Stomach (tissue), 8 donors: ENCODE measurements at regions not wholly inside any gene's neighbourhood (a gene's known extent, or its start where the extent isn't known, plus 50 kb on each side); places are given as distances from the start of the nearest gene placed in this dataset.

ENCODE experiments used
- DNase-seq, 2 donors: peaks; one replicate each; pipeline versions ENCODE4 v3.0.0 to v3.0.0-alpha.2; 2013 to 2019
- H3K27ac ChIP-seq, 5 donors: fragments of 200-600 bp in 4 of 5; sonication (generic) in 4 of 5; one replicate each; pipeline ENCODE4 v1.5.1; 2013 to 2019; ENCODE audit warnings: mild to moderate bottlenecking in 1 of 5, moderate library complexity in 1 of 5
- H3K27me3 ChIP-seq, 3 donors: fragments of 200-600 bp; sonication (generic); one replicate each; pipeline ENCODE4 v1.5.1; 2017 to 2019; ENCODE audit warnings: mixed run types in 1 of 3
- H3K36me3 ChIP-seq, 4 donors: fragments of 200-600 bp; sonication (generic); 1 replicate in 3 of 4; 2 replicates in 1 of 4; pipeline ENCODE4 v1.5.1; 2016 to 2019
- H3K4me1 ChIP-seq, 4 donors: fragments of 200-600 bp; sonication (generic); one replicate each; pipeline ENCODE4 v1.5.1; 2016 to 2019
- H3K4me3 ChIP-seq, 4 donors: fragments of 200-600 bp; sonication (generic) in 3 of 4; one replicate each; pipeline ENCODE4 v1.5.1; 2016 to 2019; ENCODE audit warnings: mild to moderate bottlenecking in 1 of 4
- H3K9me3 ChIP-seq, 4 donors: fragments of 200-600 bp; sonication (generic); one replicate each; pipeline ENCODE4 v1.5.1; 2016 to 2019
- CTCF ChIP-seq, 7 experiments: fragments of 450-650 bp in 4 of 7; fragments of 200-600 bp in 3 of 7; sonication (generic) in 3 of 7; IDR thresholded peaks; one replicate each; pipeline ENCODE4 v1.5.1; 2016 to 2019; ENCODE audit warnings: antibody characterized with exemption in 7 of 7, control low read depth in 2 of 7, mild to moderate bottlenecking in 1 of 7
- EP300 ChIP-seq: sonication (generic); formaldehyde crosslinking; IDR thresholded peaks from one replicate; pipeline ENCODE4 v1.6.1; 2017; ENCODE audit warnings: antibody characterized with exemption
- POLR2A ChIP-seq, 4 donors: fragments of 450-650 bp; IDR thresholded peaks; one replicate each; pipeline ENCODE4 v1.6.1; 2016; ENCODE audit warnings: antibody characterized with exemption in 4 of 4, control low read depth in 2 of 4, mild to moderate bottlenecking in 1 of 4, moderate library complexity in 1 of 4
- POLR2AphosphoS5 ChIP-seq, 3 donors: sonication (generic); formaldehyde crosslinking; IDR thresholded peaks; one replicate each; pipeline ENCODE4 v1.6.1; 2016; ENCODE audit warnings: antibody characterized with exemption in 3 of 3
- WGBS, 5 donors: extraction: QIAGEN DNeasy Blood & Tissue Kit in 3 of 5; methylation state at CpG; one replicate each; pipeline versions ENCODE4 v1.1.5 to v1.1.7; 2013 to 2018; 5-methylcytosine and 5-hydroxymethylcytosine counted together
- intact Hi-C: fragments of 100-400 bp; cut with DNase I; formaldehyde crosslinking; loops from one replicate; pipeline ENCODE4 v1.15.1; 2023; ENCODE audit warnings: low total_unique reads
- donor health status: healthy with polysubstance abuse.
- donor health status: Bipolar disorder and iron deficiency.
- donor health status: healthy.

GRCh38 chr18:4658804-4659203 is 203.7 kb upstream of the DLGAP1 start:
- H3K4me3 ChIP-seq = no peak overlapping the region
- H3K9me3 ChIP-seq = peaks cover 0 to 4% (median 0%) of the 10 kb centered on the region in 4 donors
- no peaks in the 10 kb centered on the region for H3K27me3 ChIP-seq
- no peak for DNase-seq
- H3K27ac ChIP-seq = no peak overlapping the region
- H3K4me1 ChIP-seq = no peaks in the 10 kb centered on the region
- intact Hi-C loops = no loop called here
- no peaks in the 10 kb centered on the region for H3K36me3 ChIP-seq
- TF ChIP-seq CTCF (IDR thresholded peaks at IDR 0.05) (no peak), POLR2AphosphoS5 (IDR thresholded peaks at IDR 0.05) (no peak), POLR2A (IDR thresholded peaks at IDR 0.05) (no peak), EP300 (no peak)

GRCh38 chr18:4653418-4653817 is 198.3 kb upstream of the DLGAP1 start:
- H3K36me3 ChIP-seq = no peaks in the 10 kb centered on the region
- peaks cover 0 to 5% (median 0%) of the 10 kb centered on the region in 4 donors for H3K9me3 ChIP-seq
- no peak for DNase-seq
- H3K27me3 ChIP-seq = no peaks in the 10 kb centered on the region
- H3K4me1 ChIP-seq = no peaks in the 10 kb centered on the region
- 85 to 98% (median 95%) methylated on average over 2 of the region's 2 CpGs for WGBS, 5 donors
- H3K4me3 ChIP-seq = no peak overlapping the region
- intact Hi-C loops = no loop called here
- no peak overlapping the region for H3K27ac ChIP-seq
- no peak for TF ChIP-seq POLR2AphosphoS5 (IDR thresholded peaks at IDR 0.05)
- TF ChIP-seq CTCF (IDR thresholded peaks at IDR 0.05) = no peak
- TF ChIP-seq EP300 = no peak
- TF ChIP-seq POLR2A (IDR thresholded peaks at IDR 0.05) = no peak

GRCh38 chr18:4641771-4642368 is 186.8 kb upstream of the DLGAP1 start:
- H3K36me3 ChIP-seq = no peaks in the 10 kb centered on the region
- no peaks in the 10 kb centered on the region for H3K27me3 ChIP-seq
- intact Hi-C loops = no loop called here
- H3K9me3 ChIP-seq = no peaks in the 10 kb centered on the region
- no peak for DNase-seq
- WGBS, 5 donors = 66 to 74% (median 72%) methylated on average over 5 of the region's 5 CpGs
- H3K4me3 ChIP-seq = no peak overlapping the region
- TF ChIP-seq POLR2A (IDR thresholded peaks at IDR 0.05) = no peak
- no peak for TF ChIP-seq POLR2AphosphoS5 (IDR thresholded peaks at IDR 0.05)
- TF ChIP-seq EP300 = no peak
- TF ChIP-seq CTCF (IDR thresholded peaks at IDR 0.05) = no peak
- no peak overlapping the region for H3K27ac ChIP-seq
- no peaks in the 10 kb centered on the region for H3K4me1 ChIP-seq

- Histone ChIP-seq H3K27me3 (no peaks in the 10 kb centered on the region), H3K36me3 (no peaks in the 10 kb centered on the region), H3K27ac (no peak overlapping the region), H3K9me3 (peaks cover 0 to under 1% (median 0%) of the 10 kb centered on the region in 4 donors), H3K4me3 (no peak overlapping the region), H3K4me1 (no peaks in the 10 kb centered on the region)
- WGBS, 5 donors = 49 to 61% (median 50%) methylated on average over 3 of the region's 3 CpGs
- no peak for DNase-seq
- no peak for TF ChIP-seq CTCF (IDR thresholded peaks at IDR 0.05)
- no peak for TF ChIP-seq EP300
- no peak for TF ChIP-seq POLR2AphosphoS5 (IDR thresholded peaks at IDR 0.05)
- no peak for TF ChIP-seq POLR2A (IDR thresholded peaks at IDR 0.05)
- intact Hi-C loops = no loop called here
Measured at GRCh38 chr18:4640349-4641012, 185.4 kb upstream of the DLGAP1 start.
